NOMO-1 (cell line): ENCODE measurements at regions not wholly inside any gene's neighbourhood (a gene's known extent, or its start where the extent isn't known, plus 50 kb on each side); places are given as distances from the start of the nearest gene placed in this dataset.

Source experiments
- DNase-seq, 2 experiments: peaks; one replicate each; lab custom pipeline; 2025; ENCODE audit not compliant: unreplicated experiment in 2 of 2; lab: John Stamatoyannopoulos, UW

GRCh38 chr2:5285061-5285460, 407.1 kb upstream of the SOX11 start:
- DNase-seq: no peak

DNA sequence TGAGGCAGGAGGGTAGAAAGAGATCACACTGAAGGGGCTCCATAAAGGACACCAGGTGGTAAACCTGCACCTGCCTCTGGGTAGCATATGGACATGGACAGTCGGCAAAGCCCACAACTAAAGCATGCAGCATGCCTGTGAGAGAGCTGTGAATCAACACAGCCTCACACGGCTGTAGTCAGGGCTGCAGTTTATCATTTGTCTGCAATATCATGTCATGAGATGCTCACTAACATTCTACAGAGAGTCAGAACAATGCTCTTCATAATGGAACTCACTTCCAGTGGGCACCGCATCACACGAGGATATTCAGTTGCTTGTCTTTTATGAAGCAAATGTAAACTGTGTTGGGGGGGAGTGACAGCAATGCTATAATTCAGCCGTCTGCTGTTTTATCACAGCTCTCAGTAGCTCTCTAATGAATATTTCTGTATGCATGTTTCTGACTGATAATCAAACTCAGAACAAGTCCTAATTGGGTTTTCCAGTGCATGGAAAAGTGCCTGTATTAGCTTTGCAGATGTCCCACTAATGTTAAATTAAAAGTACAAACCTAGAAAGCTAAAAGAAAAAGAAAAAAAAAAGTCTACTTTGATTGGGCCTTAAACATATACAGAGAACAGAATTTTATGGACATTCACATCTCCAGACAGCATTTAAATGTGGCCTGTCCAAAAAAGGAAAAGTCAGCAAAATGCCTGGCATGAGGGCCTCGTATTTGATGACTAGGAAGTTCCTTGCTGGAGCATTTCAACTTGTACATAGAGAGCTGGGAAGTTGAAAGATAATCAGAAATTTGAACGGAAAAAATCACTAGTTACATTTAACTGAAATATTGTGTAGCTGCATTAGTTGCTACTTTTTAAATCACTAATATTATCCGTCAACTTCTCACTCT, 406.1 kb upstream of the SOX11 start:
- no peak for DNase-seq

DNA sequence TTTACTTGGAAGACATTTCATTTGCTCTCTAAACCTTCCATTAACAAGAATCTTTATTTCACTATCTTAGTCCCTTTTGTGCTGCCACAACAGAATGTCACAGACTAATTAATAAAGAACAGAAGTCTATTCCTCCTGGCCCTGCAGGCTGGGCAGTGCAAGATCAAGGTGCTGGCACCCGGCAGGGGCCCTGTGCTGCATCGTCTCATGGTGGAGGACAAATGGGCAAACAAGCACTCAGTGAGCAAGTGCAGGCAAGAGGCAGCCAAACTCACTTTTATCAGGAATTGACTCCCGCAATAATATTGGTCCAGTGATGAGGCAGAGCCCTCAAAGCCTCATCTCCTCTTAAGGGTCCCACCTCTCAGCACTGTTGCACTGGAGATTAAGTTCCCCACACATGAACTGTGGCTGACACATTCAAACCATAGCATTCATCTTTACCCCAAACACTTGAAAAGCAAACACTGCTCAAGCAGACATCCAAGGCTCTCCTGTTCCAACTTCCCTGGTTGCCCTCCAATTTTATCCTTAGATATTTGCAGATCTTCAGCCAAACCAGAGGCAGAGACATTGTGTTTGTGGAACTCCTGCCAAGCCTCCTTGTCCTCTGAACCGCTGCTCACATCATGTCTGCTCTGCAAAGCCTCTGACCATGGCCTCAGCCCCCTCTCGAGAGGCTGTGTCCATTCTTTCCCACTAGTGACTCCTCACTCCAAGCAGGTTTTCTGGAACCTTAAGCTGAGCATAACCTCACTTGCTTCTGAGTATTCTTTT, 404.4 kb upstream of the SOX11 start:
- no peak for DNase-seq

DNA sequence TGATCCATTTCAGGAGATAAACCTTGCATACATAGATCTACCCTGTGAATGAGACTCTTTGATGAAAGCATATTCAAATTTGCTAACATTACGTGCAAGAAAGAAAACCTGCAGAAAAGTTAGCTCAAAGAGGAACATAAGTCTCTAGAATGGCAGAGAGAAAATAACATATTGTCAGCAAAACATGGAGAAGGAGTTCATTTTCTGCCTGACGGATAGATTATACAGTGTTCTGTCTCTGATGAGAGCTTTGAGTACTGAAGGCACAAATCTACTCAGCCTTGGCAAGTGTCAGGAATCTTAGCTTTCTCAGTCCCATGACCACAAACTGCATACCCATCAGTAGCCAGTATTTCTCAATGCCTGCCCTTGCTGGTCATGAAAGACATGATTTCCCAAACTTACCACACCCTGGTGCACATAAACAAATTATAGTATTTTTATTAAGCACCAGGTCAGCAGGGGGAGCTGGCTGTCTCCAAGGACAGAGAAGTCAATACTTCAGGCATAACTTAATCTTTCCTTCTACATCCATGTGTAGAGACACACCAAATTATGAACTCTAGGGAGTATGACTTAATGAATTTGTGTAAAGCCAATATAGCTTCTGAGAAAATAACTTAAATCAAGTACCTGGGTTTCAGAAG, 401.2 kb upstream of the SOX11 start:
- DNase-seq: no peak

DNA sequence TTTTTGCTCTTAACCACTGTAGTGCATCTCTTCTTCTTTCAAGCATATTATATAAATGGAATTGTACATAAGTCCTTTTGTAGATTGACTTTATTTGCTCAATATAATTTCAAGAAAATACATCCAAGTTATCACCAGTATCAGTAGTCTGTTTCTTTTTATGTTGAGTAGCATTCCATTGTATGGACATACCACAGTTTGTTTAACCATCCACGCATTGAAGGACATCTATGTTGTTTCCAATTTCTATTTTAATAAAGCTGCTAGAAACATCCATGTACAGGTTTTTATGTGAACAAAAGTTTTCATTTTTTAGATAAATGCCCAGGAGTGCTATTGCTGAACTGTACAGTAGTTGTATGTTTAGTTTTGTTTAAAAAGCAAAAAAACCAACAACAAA, 387.5 kb upstream of the SOX11 start:
- DNase-seq: no peak

GRCh38 chr2:5315041-5315440, 377.1 kb upstream of the SOX11 start:
- no peak for DNase-seq

GRCh38 chr2:5315512-5315911, 376.7 kb upstream of the SOX11 start:
- no peak for DNase-seq

GRCh38 chr2:5316001-5316490, 376.1 kb upstream of the SOX11 start:
- DNase-seq: no peak

DNA sequence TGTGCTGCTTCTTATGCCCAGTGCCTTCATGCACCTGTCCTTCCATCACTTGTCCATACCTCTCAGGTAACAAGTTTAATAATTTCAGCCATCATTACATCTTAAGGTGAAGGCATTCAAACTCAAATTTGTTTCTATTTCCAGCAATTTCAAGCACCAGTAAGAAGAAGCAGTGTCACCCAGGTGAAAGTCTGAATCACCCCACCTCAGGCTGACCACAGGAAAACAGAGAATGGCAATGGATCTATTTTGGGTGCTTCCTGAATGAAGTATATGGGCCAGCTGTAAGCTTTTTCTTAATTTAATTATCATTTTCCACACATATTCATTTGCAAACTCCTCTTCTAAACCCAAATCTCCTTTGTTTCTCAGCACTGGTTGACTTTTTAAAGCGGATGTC, 372.7 kb upstream of the SOX11 start:
- DNase-seq: no peak

- DNase-seq: no peak
These were observed 369.8 kb upstream of the SOX11 start for GRCh38 chr2:5322396-5322795.

GRCh38 chr2:5325523-5325922, 366.7 kb upstream of the SOX11 start:
- no peak for DNase-seq

- no peak for DNase-seq
These were observed 363.4 kb upstream of the SOX11 start for GRCh38 chr2:5328826-5329225.

- no peak for DNase-seq
These were observed 362.4 kb upstream of the SOX11 start for GRCh38 chr2:5329763-5330162.

- DNase-seq: no peak
These were observed 361.2 kb upstream of the SOX11 start for GRCh38 chr2:5330961-5331360.

- DNase-seq: no peak
These were observed 359.3 kb upstream of the SOX11 start for GRCh38 chr2:5332925-5333324.

DNA sequence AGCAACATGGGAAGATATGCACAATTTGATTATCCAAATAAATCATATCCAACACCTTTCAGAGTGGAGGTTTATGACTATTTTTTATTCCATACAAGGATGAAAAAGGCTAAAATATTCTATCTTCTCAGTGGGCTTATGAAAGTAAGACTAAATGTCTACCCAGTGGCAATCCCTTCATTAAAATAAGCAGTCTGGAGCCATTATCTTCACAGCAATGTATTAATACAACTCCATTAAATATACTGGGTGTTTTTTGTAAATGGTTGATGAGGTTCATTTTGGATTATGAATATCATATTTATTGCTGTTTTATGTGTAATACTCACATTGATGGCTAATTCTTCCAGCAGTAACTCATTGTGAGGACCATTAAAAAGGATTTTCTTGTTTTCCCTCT, 352.7 kb upstream of the SOX11 start:
- no peak for DNase-seq

DNA sequence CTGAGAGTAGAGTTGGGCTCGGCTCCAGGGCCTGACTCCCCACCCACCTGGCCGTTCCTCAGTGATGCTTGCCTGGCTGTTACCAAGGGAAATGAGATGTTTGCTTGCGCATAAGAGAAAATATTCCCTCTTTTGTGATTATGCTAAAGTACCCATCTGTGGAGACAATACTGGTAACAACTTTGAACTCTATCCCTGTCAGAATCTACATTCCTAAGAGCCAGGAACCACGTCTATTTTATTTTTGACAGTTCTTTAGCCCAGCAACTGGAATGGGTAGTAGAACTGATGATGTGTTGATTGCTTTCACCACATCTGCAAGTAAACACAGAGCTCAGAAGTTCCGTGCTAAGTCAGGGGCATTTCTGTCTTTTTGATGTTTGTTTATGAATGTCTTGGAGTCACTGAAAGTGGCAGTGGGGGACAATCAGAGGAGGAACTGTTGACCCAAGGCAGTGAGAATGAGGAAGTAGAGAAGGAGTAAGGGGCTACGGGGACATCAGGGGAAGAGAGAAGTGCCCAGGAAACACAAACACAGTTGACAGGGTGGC, 348.3 kb upstream of the SOX11 start:
- no peak for DNase-seq

- no peak for DNase-seq
These were observed 339.9 kb upstream of the SOX11 start for GRCh38 chr2:5352286-5352685.

GRCh38 chr2:5353565-5353964, 338.6 kb upstream of the SOX11 start:
- DNase-seq: no peak

DNA sequence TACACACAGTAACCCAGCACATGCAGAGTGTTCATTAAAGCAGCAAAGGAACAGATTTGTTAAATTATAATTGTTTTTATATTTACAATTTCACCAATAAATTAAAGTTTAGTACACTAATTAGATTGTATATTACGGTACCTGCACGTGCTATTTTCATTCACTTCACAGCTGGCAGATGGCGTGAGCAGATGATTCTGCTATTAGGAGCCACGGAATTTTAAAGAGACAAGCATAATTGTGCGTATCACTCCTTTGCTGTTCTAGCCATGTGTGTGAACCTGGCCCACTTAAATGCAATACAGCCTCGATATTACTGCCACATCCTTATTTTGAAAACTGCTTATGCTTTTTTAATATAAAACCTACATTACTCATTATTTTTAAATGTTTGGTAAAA, 332.8 kb upstream of the SOX11 start:
- no peak for DNase-seq

GRCh38 chr2:5360081-5360480, 332.1 kb upstream of the SOX11 start:
- no peak for DNase-seq
